ENCODE measurements at regions not wholly inside any gene's neighbourhood (a gene's known extent, or its start where the extent isn't known, plus 50 kb on each side); places are given as distances from the start of the nearest gene placed in this dataset.

DNA sequence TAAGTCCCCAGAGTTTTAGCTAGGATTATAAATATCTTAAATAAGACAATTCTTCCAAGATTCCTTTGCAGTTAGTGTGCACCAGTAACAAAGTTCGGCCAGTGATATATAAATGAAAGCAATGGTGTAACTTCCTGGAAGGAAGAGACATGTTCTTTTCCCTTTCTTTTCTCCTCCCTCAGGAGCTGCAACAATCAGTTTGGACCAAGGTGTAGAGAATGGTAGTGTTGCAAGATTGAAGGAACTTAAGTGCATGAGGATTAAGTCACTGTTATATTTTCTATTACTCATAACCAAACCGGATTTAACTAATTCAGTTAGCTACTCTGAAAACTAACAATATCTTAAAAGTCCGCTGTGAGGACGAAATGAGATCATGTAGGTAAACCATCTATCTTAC lies 68.9 kb upstream of the KCNJ16 start:
- TF ChIP-seq, protein P1, sequence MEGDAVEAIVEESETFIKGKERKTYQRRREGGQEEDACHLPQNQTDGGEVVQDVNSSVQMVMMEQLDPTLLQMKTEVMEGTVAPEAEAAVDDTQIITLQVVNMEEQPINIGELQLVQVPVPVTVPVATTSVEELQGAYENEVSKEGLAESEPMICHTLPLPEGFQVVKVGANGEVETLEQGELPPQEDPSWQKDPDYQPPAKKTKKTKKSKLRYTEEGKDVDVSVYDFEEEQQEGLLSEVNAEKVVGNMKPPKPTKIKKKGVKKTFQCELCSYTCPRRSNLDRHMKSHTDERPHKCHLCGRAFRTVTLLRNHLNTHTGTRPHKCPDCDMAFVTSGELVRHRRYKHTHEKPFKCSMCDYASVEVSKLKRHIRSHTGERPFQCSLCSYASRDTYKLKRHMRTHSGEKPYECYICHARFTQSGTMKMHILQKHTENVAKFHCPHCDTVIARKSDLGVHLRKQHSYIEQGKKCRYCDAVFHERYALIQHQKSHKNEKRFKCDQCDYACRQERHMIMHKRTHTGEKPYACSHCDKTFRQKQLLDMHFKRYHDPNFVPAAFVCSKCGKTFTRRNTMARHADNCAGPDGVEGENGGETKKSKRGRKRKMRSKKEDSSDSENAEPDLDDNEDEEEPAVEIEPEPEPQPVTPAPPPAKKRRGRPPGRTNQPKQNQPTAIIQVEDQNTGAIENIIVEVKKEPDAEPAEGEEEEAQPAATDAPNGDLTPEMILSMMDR (IDR thresholded peaks at IDR 0.05): no peak
- no peak for TF ChIP-seq POLR2AphosphoS5 (IDR thresholded peaks at IDR 0.05)
- TF ChIP-seq POLR2A (IDR thresholded peaks at IDR 0.05): no peak
- TF ChIP-seq EP300 (IDR thresholded peaks at IDR 0.05): no peak

Data from gastroesophageal sphincter (tissue), 3 donors.